DND-41 (cell line): ENCODE measurements at regions not wholly inside any gene's neighbourhood (a gene's known extent, or its start where the extent isn't known, plus 50 kb on each side); places are given as distances from the start of the nearest gene placed in this dataset.
"Not testable (repeated sequence)": the region's sequence is repeated elsewhere in the genome, so short reads cannot be mapped to it uniquely, and the experiment has no call there.

Source experiments
- ATAC-seq: fragments of 200-7000 bp; cut with Tn5 transposase; 3 replicates; pipeline ENCODE4 v1.9.1; 2021; ENCODE audit warnings: low read depth; ENCODE audit not compliant: insufficient read depth
- DNase-seq: peaks from one replicate; pipeline ENCODE4 v3.0.0-alpha.2; 2020
- H2AFZ ChIP-seq: 2 replicates; pipeline ENCODE4 v1.6.0; 2012; ENCODE audit warnings: low read depth, low read length
- H3K27ac ChIP-seq: 2 replicates; pipeline ENCODE4 v1.5.1; 2012; ENCODE audit warnings: low read length, inconsistent platforms
- H3K27me3 ChIP-seq: fragments of 200-600 bp; sonication (generic); 2 replicates; pipeline ENCODE4 v1.6.0; 2012; ENCODE audit warnings: low read length, mild to moderate bottlenecking, inconsistent platforms; ENCODE audit not compliant: insufficient read depth, poor library complexity
- H3K36me3 ChIP-seq: 2 replicates; pipeline ENCODE4 v1.5.1; 2012; ENCODE audit warnings: low read length, inconsistent platforms; ENCODE audit not compliant: insufficient read depth
- H3K4me1 ChIP-seq: 2 replicates; pipeline ENCODE4 v1.5.1; 2012; ENCODE audit warnings: mild to moderate bottlenecking, low read length; ENCODE audit not compliant: insufficient read depth
- H3K4me2 ChIP-seq: 2 replicates; pipeline ENCODE4 v1.6.0; 2012; ENCODE audit warnings: mild to moderate bottlenecking, moderate library complexity, low read length, inconsistent platforms; ENCODE audit not compliant: insufficient read depth
- H3K4me3 ChIP-seq, 2 experiments: fragments of 200-600 bp in 1 of 2; shearing (Covaris generic) in 1 of 2; 2 replicates each; pipeline ENCODE4 v1.5.1; 2012 to 2016; ENCODE audit warnings: inconsistent platforms in 2 of 2, low read length in 2 of 2, mild to moderate bottlenecking in 2 of 2, low read depth in 1 of 2, moderate library complexity in 1 of 2
- H3K79me2 ChIP-seq: 2 replicates; pipeline ENCODE4 v1.6.0; 2012; ENCODE audit warnings: low read length, inconsistent platforms; ENCODE audit not compliant: insufficient read depth
- H3K9ac ChIP-seq: 2 replicates; pipeline ENCODE4 v1.6.0; 2012; ENCODE audit warnings: low read depth, mild to moderate bottlenecking, inconsistent platforms, low read length, moderate library complexity
- H3K9me3 ChIP-seq: 2 replicates; pipeline ENCODE4 v1.5.1; 2012; ENCODE audit warnings: low read length, moderate library complexity, mild to moderate bottlenecking, inconsistent platforms; ENCODE audit not compliant: insufficient read depth, severe bottlenecking
- H4K20me1 ChIP-seq: 2 replicates; pipeline ENCODE4 v1.6.0; 2012; ENCODE audit warnings: low read length; ENCODE audit not compliant: insufficient read depth

DNA sequence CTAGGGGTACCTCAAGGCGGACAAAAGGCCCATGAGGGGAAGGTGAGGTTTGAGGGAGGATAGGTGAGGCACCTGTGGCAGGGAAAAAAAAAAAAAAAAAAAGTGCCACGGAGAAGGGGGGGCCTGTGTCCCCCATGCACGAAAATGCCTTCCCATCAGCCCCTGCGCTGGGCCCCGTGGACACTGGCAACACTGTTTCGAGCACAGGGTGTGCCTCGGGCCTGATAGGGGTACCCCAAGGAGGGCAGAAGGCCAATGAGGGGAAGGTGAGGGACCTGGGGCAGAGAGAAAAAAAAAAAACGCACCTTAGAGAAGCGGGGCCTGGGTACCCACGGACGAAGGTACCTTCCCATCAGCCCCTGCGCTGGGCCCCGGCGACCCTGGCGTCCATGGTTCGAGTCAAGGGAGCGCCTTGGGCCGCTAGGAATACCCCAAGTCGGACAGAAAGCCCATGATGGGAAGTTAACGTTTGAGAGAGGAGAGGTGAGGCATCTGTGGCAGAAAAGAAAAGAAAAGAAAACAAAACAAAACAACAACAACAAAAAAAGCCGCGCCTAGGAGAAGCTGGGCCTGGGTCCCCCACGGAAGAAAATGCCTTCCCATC is 190.0 kb downstream of the POTEM start:
- H3K4me2 ChIP-seq = not testable (repeated sequence)

DNA sequence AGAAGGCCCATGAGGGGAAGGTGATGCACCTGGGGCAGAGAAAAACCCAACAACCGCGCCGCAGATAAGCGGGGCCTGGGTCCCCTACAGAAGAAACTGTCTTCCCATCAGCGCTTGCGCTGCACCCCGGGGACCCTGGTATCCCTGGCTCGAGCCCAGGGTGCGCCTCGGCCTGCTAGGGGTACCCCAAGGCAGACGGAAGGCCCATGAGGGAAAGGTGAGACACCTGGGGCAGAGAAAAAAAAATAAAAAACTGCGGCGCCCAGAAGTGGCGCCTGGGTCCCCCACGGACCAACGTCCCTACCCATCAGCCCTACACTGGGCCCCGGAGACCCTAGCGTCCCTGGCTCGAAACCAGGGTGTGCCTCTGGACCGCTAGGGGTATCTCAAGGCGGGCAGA is 190.8 kb downstream of the POTEM start:
- not testable (repeated sequence) for H3K4me2 ChIP-seq, H3K36me3 ChIP-seq, H4K20me1 ChIP-seq, H3K9me3 ChIP-seq, H3K4me3 ChIP-seq, H3K79me2 ChIP-seq, H2AFZ ChIP-seq, ATAC-seq, H3K9ac ChIP-seq, H3K27ac ChIP-seq, H3K27me3 ChIP-seq, DNase-seq, H3K4me1 ChIP-seq

More for the DNA sequence above, 190.0 kb downstream of the POTEM start:
- not testable (repeated sequence) for DNase-seq, H3K4me3 ChIP-seq, H2AFZ ChIP-seq, H3K79me2 ChIP-seq, H3K27ac ChIP-seq, H3K9me3 ChIP-seq, H4K20me1 ChIP-seq, H3K9ac ChIP-seq, ATAC-seq, H3K27me3 ChIP-seq, H3K4me1 ChIP-seq, H3K36me3 ChIP-seq

DNA sequence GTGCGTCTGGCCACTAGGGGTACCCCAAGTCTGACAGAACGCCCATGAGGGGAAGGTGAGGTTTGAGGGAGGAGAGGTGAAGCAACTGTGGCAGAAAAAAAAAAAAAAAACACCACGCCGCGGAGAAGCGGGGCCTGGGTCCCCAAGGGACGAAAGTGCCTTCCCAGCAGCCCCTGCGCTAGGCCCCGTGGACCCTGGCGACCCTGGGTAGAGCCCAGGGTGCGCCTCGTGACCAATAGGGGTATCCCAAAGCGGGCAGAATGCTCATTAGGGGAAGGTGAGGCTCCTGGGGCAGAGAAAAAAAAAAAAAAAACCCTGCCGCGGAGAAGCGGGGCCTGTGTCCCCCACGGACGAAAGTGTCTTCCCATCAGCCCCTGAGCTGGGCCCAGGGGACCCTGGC is 191.4 kb downstream of the POTEM start:
- H3K27me3 ChIP-seq, H3K4me1 ChIP-seq, H3K9me3 ChIP-seq, H3K36me3 ChIP-seq, H2AFZ ChIP-seq, H3K9ac ChIP-seq, DNase-seq, H3K4me3 ChIP-seq, H3K27ac ChIP-seq, H4K20me1 ChIP-seq, H3K4me2 ChIP-seq, H3K79me2 ChIP-seq, ATAC-seq: not testable (repeated sequence)

GRCh38 chr14:19159003-19159625 is 191.9 kb downstream of the POTEM start:
- not testable (repeated sequence) for DNase-seq, H3K4me1 ChIP-seq, ATAC-seq, H3K36me3 ChIP-seq, H3K4me2 ChIP-seq, H2AFZ ChIP-seq, H3K27me3 ChIP-seq, H3K9me3 ChIP-seq, H3K4me3 ChIP-seq, H3K9ac ChIP-seq, H4K20me1 ChIP-seq, H3K79me2 ChIP-seq, H3K27ac ChIP-seq

GRCh38 chr14:19160379-19160778 is 193.1 kb downstream of the POTEM start:
- H4K20me1 ChIP-seq, H3K4me3 ChIP-seq, H3K9ac ChIP-seq, DNase-seq, H3K27me3 ChIP-seq, H3K79me2 ChIP-seq, ATAC-seq, H3K4me2 ChIP-seq, H3K36me3 ChIP-seq, H3K27ac ChIP-seq, H3K9me3 ChIP-seq, H2AFZ ChIP-seq, H3K4me1 ChIP-seq: not testable (repeated sequence)

DNA sequence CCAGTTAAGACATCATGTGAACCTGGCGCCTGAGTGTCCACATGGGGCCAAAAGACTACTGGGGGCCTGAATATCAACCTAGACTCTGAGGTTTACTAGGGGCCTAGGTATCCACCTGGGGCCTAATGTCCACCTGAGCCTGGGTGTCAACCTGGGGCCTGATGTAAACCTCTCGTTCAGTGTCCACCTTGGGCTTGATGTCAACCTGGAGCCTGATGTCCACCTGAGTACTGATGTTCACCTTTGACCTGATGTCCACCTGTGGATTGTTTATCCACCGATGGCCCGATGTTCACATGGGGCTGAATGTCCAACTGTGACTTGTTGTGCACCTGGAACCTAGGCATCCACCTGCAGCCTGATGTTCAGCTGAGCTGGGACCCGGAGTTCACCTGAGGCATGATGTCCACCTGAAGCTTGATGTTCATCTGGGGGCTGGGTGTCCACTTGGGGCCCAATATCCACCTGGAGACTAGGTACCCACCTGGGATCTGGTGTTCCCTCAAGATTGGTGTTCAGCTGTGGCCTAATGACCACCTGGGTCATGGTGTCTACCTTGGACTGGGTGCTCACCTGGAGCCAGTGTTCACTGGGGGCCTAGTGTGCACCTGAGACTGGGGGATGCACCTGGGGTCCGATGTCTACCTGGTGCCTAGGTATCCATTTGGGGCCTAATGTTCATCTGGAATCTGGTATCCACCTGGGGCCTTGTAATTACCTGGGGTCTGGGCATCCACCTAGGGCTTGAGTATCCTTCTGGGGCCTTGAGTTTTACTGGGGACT is 194.2 kb downstream of the POTEM start:
- not testable (repeated sequence) for H3K9ac ChIP-seq, H3K4me2 ChIP-seq, H3K79me2 ChIP-seq, H3K27ac ChIP-seq, H3K9me3 ChIP-seq, H2AFZ ChIP-seq, H3K27me3 ChIP-seq, DNase-seq, H3K4me3 ChIP-seq, H4K20me1 ChIP-seq, H3K36me3 ChIP-seq, H3K4me1 ChIP-seq, ATAC-seq

DNA sequence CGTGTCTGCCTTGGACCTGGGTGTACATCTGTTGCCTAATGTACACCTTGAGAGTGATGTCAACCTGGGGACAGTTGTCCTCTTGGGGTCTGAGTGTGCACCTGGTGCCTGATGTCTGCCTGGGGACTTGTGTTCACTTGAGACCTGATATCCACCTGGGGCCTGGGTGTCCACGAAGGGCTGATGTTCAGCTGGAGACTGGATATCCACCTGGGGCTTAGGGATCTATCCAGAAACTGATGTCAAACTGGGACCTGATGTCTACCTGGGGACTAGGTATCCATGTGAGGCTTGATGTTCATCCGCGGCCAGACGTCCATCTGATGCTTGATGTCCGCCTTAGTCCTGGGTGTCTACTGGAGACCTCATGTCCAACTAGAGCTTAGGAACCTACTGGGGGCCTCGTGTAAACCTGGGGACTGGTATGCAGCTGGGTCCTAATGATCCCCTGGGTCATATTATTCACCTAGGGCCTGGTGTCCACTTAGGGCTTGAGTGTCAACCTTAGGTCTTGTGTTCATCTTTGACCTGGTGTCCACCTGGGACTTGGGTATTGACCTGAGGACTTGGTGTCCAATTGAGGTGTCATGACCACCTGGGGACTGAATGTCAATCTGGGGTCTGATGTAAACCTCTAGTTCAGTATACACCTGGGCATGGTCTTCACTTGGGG is 194.9 kb downstream of the POTEM start:
- H3K9me3 ChIP-seq = not testable (repeated sequence)

DNA sequence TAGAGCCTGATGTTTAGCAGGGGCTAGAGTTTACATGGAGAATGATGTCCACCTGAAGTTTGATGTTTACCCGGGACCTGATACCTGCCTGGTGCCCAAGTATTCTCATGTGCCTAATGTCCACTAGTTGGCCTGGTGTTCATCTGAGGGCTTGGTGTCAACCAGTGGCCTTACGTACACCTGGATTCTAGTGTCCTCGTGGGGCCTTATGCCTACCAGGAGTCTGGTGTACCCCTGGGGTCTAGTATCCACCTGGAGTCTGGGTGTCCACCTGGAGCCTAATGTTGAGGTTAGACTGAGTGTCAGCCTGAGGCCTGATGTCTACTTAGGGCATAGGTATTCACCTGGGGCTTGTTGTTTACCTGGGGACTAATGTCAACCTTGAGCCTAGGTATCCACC is 195.7 kb downstream of the POTEM start:
- ATAC-seq, H3K9me3 ChIP-seq, H3K36me3 ChIP-seq: not testable (repeated sequence)

More for the DNA sequence above, 194.9 kb downstream of the POTEM start:
- not testable (repeated sequence) for H3K9ac ChIP-seq, H3K4me1 ChIP-seq, H3K27me3 ChIP-seq, ATAC-seq, H3K4me3 ChIP-seq, H3K27ac ChIP-seq, H2AFZ ChIP-seq, H4K20me1 ChIP-seq, H3K79me2 ChIP-seq, H3K36me3 ChIP-seq, DNase-seq, H3K4me2 ChIP-seq

More for the DNA sequence above, 195.7 kb downstream of the POTEM start:
- H3K4me1 ChIP-seq, H3K4me3 ChIP-seq, H2AFZ ChIP-seq, H3K4me2 ChIP-seq, H3K9ac ChIP-seq, H4K20me1 ChIP-seq, DNase-seq, H3K27me3 ChIP-seq, H3K27ac ChIP-seq, H3K79me2 ChIP-seq: not testable (repeated sequence)
